ENCODE measurements at regions not wholly inside any gene's neighbourhood (a gene's known extent, or its start where the extent isn't known, plus 50 kb on each side); places are given as distances from the start of the nearest gene placed in this dataset.

DNA sequence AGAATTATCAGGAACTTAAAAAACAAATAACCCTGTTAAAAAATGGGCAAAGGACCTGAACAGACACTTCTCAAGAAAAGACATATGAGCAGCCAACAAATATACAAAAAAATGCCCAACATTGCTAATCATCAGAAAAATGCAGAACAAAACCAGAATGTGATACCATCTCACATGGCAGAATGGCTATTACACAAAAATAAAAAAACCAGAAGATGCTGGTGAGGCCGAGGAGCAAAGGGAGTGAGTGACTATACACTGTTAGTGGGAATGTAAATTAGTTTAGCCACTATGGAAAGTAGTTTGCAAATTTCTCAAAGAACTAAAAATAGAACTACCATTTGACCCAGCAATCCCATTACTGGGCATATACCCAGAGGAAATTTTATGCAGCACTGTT lies 95.8 kb upstream of the DSEL start:
- no peak for TF ChIP-seq CTCF (IDR thresholded peaks at IDR 0.05; ENCODE audit: insufficient read depth, low read length, poor library complexity, severe bottlenecking)
- Histone ChIP-seq H3K36me3 (ENCODE audit: control insufficient read depth, insufficient read depth, low read length) (no peaks in the 10 kb centered on the region), H3K4me3 (replicated peaks; ENCODE audit: low read depth, low read length) (no peak overlapping the region), H3K27me3 (replicated peaks; ENCODE audit: control insufficient read depth, insufficient read depth, low read length) (no peaks in the 10 kb centered on the region)
- no peak for DNase-seq (ENCODE audit: extremely low read depth, insufficient read length)

- H3K4me3 ChIP-seq (replicated peaks; ENCODE audit: low read depth, low read length): no peak overlapping the region
- DNase-seq (ENCODE audit: extremely low read depth, insufficient read length): no peak
- TF ChIP-seq CTCF (IDR thresholded peaks at IDR 0.05; ENCODE audit: insufficient read depth, low read length, poor library complexity, severe bottlenecking): no peak
- no peaks in the 10 kb centered on the region for H3K36me3 ChIP-seq (ENCODE audit: control insufficient read depth, insufficient read depth, low read length)
- H3K27me3 ChIP-seq (replicated peaks; ENCODE audit: control insufficient read depth, insufficient read depth, low read length): no peaks in the 10 kb centered on the region
Observed at GRCh38 chr18:67608615-67609273, 92.2 kb upstream of the DSEL start.

GRCh38 chr18:67608191-67608590 lies 91.7 kb upstream of the DSEL start:
- no peak for DNase-seq (ENCODE audit: extremely low read depth, insufficient read length)
- TF ChIP-seq CTCF (IDR thresholded peaks at IDR 0.05; ENCODE audit: insufficient read depth, low read length, poor library complexity, severe bottlenecking): no peak
- H3K4me3 ChIP-seq (replicated peaks; ENCODE audit: low read depth, low read length): no peak overlapping the region
- H3K36me3 ChIP-seq (ENCODE audit: control insufficient read depth, insufficient read depth, low read length): no peaks in the 10 kb centered on the region
- H3K27me3 ChIP-seq (replicated peaks; ENCODE audit: control insufficient read depth, insufficient read depth, low read length): no peaks in the 10 kb centered on the region

GRCh38 chr18:67600181-67601180 lies 84.0 kb upstream of the DSEL start:
- H3K36me3 ChIP-seq (ENCODE audit: control insufficient read depth, insufficient read depth, low read length): no peaks in the 10 kb centered on the region
- H3K4me3 ChIP-seq (replicated peaks; ENCODE audit: low read depth, low read length): no peak overlapping the region
- no peak for DNase-seq (ENCODE audit: extremely low read depth, insufficient read length)
- TF ChIP-seq CTCF (IDR thresholded peaks at IDR 0.05; ENCODE audit: insufficient read depth, low read length, poor library complexity, severe bottlenecking): no peak
- no peaks in the 10 kb centered on the region for H3K27me3 ChIP-seq (replicated peaks; ENCODE audit: control insufficient read depth, insufficient read depth, low read length)

DNA sequence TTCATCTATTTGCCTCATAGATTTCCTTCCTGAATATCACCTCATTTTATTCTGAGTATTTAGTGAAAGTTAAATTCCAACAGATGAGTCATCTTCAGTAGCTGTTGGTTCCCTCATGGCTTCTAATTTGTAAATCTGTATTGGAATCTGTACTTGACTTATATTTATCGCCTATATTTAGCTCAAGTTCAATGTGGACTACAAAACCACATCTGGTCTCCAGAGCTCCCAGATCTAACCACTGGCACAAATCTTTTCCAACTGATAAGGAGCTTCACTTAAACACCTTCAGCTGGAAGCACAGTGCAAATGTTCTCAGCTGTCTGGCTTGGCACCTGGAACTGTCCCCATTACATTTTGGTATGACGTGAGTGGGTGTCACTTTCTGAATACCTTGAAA lies 82.8 kb upstream of the DSEL start:
- no peak for TF ChIP-seq CTCF (IDR thresholded peaks at IDR 0.05; ENCODE audit: insufficient read depth, low read length, poor library complexity, severe bottlenecking)
- DNase-seq (ENCODE audit: extremely low read depth, insufficient read length): no peak
- H3K4me3 ChIP-seq (replicated peaks; ENCODE audit: low read depth, low read length): no peak overlapping the region
- H3K27me3 ChIP-seq (replicated peaks; ENCODE audit: control insufficient read depth, insufficient read depth, low read length): no peaks in the 10 kb centered on the region
- no peaks in the 10 kb centered on the region for H3K36me3 ChIP-seq (ENCODE audit: control insufficient read depth, insufficient read depth, low read length)

All from GM06990 (cell line).